ENCODE measurements at regions not wholly inside any gene's neighbourhood (a gene's known extent, or its start where the extent isn't known, plus 50 kb on each side); places are given as distances from the start of the nearest gene placed in this dataset.

GRCh38 chr7:155867280-155867679 lies 55.0 kb upstream of the SHH start:
- TF ChIP-seq EP300 (IDR thresholded peaks at IDR 0.05) (no peak), CTCF (IDR thresholded peaks at IDR 0.05) (no peak), POLR2A (IDR thresholded peaks at IDR 0.05) (no peak)

All from suprapubic skin (tissue), 3 donors.